ENCODE measurements at regions not wholly inside any gene's neighbourhood (a gene's known extent, or its start where the extent isn't known, plus 50 kb on each side); places are given as distances from the start of the nearest gene placed in this dataset.

DNA sequence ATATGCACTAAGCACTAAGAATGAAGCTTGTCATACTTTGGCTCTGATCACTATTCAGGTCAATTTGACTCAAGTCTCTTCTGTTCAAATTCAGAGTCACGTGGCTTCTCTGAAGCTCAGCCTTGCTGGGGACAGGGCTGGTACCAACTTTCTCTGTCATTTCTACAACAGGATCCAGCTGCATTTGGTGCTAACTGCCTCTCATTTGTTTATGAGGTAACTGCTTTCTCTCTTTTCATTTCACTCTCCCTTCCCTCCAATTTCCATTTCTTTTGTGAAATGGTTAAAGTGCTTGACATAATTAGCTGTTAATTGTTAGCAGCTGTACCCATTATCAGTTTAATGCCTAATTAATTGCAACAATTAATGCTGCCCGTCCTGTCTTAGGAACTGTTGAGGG, 259.7 kb upstream of the PLET1 start:
- TF ChIP-seq, protein P1, sequence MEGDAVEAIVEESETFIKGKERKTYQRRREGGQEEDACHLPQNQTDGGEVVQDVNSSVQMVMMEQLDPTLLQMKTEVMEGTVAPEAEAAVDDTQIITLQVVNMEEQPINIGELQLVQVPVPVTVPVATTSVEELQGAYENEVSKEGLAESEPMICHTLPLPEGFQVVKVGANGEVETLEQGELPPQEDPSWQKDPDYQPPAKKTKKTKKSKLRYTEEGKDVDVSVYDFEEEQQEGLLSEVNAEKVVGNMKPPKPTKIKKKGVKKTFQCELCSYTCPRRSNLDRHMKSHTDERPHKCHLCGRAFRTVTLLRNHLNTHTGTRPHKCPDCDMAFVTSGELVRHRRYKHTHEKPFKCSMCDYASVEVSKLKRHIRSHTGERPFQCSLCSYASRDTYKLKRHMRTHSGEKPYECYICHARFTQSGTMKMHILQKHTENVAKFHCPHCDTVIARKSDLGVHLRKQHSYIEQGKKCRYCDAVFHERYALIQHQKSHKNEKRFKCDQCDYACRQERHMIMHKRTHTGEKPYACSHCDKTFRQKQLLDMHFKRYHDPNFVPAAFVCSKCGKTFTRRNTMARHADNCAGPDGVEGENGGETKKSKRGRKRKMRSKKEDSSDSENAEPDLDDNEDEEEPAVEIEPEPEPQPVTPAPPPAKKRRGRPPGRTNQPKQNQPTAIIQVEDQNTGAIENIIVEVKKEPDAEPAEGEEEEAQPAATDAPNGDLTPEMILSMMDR (IDR thresholded peaks at IDR 0.05; ENCODE audit: low read depth, low read length), result no peak
- TF ChIP-seq EZH2phosphoT487 (IDR thresholded peaks at IDR 0.05; ENCODE audit: low read depth), result no peak

Data from OCI-LY3 (cell line).